ENCODE measurements at regions not wholly inside any gene's neighbourhood (a gene's known extent, or its start where the extent isn't known, plus 50 kb on each side); places are given as distances from the start of the nearest gene placed in this dataset.
A peak's percentile ranks its signal among the peaks of the same experiment; 100 is the strongest.

- WGBS, 5 donors = 24 to 54% (median 41%) methylated on average over 4 of the region's 4 CpGs
- intact Hi-C loops (cut with DNase I; ENCODE audit: low total_unique reads) = no loop called here
- H3K4me1 ChIP-seq = peaks cover 11 to 22% (median 14%) of the 10 kb centered on the region in 4 donors
- no peak overlapping the region for H3K4me3 ChIP-seq
- no peaks in the 10 kb centered on the region for H3K36me3 ChIP-seq
- no peaks in the 10 kb centered on the region for H3K27me3 ChIP-seq
- no peaks in the 10 kb centered on the region for H3K9me3 ChIP-seq
- peak overlapping the region in 4 of 5 donors; percentile 6 to 80 (median 44) for H3K27ac ChIP-seq
- peak in 1 of 2 donors; percentile 34 for DNase-seq
- TF ChIP-seq, protein P1, sequence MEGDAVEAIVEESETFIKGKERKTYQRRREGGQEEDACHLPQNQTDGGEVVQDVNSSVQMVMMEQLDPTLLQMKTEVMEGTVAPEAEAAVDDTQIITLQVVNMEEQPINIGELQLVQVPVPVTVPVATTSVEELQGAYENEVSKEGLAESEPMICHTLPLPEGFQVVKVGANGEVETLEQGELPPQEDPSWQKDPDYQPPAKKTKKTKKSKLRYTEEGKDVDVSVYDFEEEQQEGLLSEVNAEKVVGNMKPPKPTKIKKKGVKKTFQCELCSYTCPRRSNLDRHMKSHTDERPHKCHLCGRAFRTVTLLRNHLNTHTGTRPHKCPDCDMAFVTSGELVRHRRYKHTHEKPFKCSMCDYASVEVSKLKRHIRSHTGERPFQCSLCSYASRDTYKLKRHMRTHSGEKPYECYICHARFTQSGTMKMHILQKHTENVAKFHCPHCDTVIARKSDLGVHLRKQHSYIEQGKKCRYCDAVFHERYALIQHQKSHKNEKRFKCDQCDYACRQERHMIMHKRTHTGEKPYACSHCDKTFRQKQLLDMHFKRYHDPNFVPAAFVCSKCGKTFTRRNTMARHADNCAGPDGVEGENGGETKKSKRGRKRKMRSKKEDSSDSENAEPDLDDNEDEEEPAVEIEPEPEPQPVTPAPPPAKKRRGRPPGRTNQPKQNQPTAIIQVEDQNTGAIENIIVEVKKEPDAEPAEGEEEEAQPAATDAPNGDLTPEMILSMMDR (IDR thresholded peaks at IDR 0.05) = no peak
- TF ChIP-seq EP300 (IDR thresholded peaks at IDR 0.05) (no peak), POLR2AphosphoS5 (IDR thresholded peaks at IDR 0.05) (no peak), POLR2A (IDR thresholded peaks at IDR 0.05) (no peak)
Measured at GRCh38 chr1:236343246-236343870, 50.7 kb upstream of the EDARADD start.

GRCh38 chr1:236342403-236343245 lies 51.5 kb upstream of the EDARADD start:
- Histone ChIP-seq H3K27me3 (no peaks in the 10 kb centered on the region), H3K4me3 (no peak overlapping the region), H3K4me1 (peaks cover 11 to 22% (median 14%) of the 10 kb centered on the region in 4 donors), H3K27ac (peak overlapping the region in 4 of 5 donors; percentile 6 to 80 (median 46)), H3K9me3 (no peaks in the 10 kb centered on the region), H3K36me3 (no peaks in the 10 kb centered on the region)
- DNase-seq = peak in 1 of 2 donors; percentile 12
- TF ChIP-seq POLR2A (IDR thresholded peaks at IDR 0.05) = no peak
- TF ChIP-seq, protein P1 (IDR thresholded peaks at IDR 0.05) = no peak
- TF ChIP-seq POLR2AphosphoS5 (IDR thresholded peaks at IDR 0.05) = no peak
- no peak for TF ChIP-seq EP300 (IDR thresholded peaks at IDR 0.05)
- intact Hi-C loops (cut with DNase I; ENCODE audit: low total_unique reads) = no loop called here
- WGBS, 5 donors = 20 to 35% (median 25%) methylated on average over 5 of the region's 5 CpGs

DNA sequence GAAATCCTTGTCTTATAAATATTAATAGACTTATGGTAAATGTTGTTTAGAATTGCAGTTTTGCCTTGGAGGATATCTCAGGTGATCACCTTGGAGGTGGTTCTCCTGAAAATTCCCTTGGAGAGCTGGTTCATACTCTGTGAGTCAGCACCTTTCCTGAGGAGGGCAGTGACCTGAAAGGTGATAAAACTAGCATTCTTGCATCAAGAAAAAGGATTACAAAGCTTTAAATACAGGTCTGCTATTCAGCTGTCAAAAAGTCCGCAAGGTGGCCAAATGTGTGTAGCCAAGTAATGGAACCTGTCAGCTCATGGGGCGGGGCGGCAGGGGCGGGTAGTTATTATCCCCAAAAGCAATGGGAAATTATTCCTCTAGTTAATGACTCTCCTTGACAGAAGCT lies 52.8 kb upstream of the EDARADD start:
- intact Hi-C loops (cut with DNase I; ENCODE audit: low total_unique reads) = no loop called here
- Histone ChIP-seq H3K4me1 (peaks cover 11 to 22% (median 14%) of the 10 kb centered on the region in 4 donors), H3K27ac (no peak overlapping the region), H3K27me3 (no peaks in the 10 kb centered on the region), H3K4me3 (no peak overlapping the region), H3K36me3 (no peaks in the 10 kb centered on the region), H3K9me3 (no peaks in the 10 kb centered on the region)
- DNase-seq = no peak
- TF ChIP-seq EP300 (IDR thresholded peaks at IDR 0.05) (no peak), POLR2AphosphoS5 (IDR thresholded peaks at IDR 0.05) (no peak), POLR2A (IDR thresholded peaks at IDR 0.05) (no peak)
- TF ChIP-seq, protein P1 (IDR thresholded peaks at IDR 0.05) = no peak
- WGBS, 5 donors = 71 to 95% (median 81%) methylated on average over 4 of the region's 4 CpGs

DNA sequence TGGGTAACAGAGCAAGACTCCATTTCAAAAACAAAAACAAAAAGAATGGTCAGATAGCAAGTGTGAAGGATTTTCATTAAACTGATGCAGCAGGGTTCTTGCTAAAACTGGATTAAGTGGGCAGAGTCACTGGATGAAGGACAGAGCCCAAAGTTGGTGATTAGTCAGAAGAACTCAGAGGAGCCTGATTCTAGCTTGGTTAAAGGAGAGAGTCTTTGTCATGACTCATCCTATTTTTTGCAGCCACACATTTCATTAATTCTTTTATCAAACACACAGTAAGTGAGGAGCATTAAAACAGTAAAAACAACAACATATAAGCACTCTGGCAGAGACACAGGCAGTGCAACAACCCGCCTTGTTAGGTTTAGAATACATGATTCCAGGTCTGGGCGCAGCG lies 56.0 kb upstream of the EDARADD start:
- H3K4me3 ChIP-seq = no peak overlapping the region
- H3K36me3 ChIP-seq = no peaks in the 10 kb centered on the region
- no peaks in the 10 kb centered on the region for H3K9me3 ChIP-seq
- peaks cover 11 to 19% (median 13%) of the 10 kb centered on the region in 4 donors for H3K4me1 ChIP-seq
- TF ChIP-seq POLR2AphosphoS5 (IDR thresholded peaks at IDR 0.05) (no peak), EP300 (IDR thresholded peaks at IDR 0.05) (no peak), POLR2A (IDR thresholded peaks at IDR 0.05) (no peak)
- TF ChIP-seq, protein P1 (IDR thresholded peaks at IDR 0.05) = no peak
- intact Hi-C loops (cut with DNase I; ENCODE audit: low total_unique reads) = no loop called here
- 90 to 99% (median 97%) methylated on average over 3 of the region's 3 CpGs for WGBS, 5 donors
- no peak overlapping the region for H3K27ac ChIP-seq
- no peaks in the 10 kb centered on the region for H3K27me3 ChIP-seq
- DNase-seq = no peak
